OCI-LY7 (cell line): ENCODE measurements at regions not wholly inside any gene's neighbourhood (a gene's known extent, or its start where the extent isn't known, plus 50 kb on each side); places are given as distances from the start of the nearest gene placed in this dataset.

Source experiments
- BruUV-seq: library from RNA; stranded (reverse); fragments of 400-500 nt; replicated peaks from 2 replicates; lab custom pipeline; 2021; lab: Mats Ljungman, UMichigan
- CTCF ChIA-PET: fragments of 300-600 bp; sonication (Branson Sonifier 250); formaldehyde crosslinking; loops from one replicate; lab custom pipeline; 2022; ENCODE audit warnings: antibody characterized with exemption; ENCODE audit not compliant: unreplicated experiment; lab: Charles Lee
- POLR2A ChIA-PET: fragments of 300-600 bp; sonication (Branson Sonifier 250); formaldehyde crosslinking; loops from one replicate; lab custom pipeline; 2022; ENCODE audit warnings: antibody characterized with exemption; lab: Charles Lee
- DNase-seq: peaks from one replicate; pipeline ENCODE4 v3.0.0-alpha.2; 2015; ENCODE audit warnings: low spot score
- H2AFZ ChIP-seq: fragments of 200-600 bp; sonication (generic), shearing (Covaris generic); 2 replicates; pipeline ENCODE4 v1.6.1; 2014; ENCODE audit warnings: mild to moderate bottlenecking, antibody characterized with exemption, low read length, moderate library complexity
- H3K27ac ChIP-seq: fragments of 200-600 bp; sonication (generic); 2 replicates; pipeline ENCODE4 v1.5.1; 2014; ENCODE audit warnings: mixed run types, low read depth, mild to moderate bottlenecking, moderate library complexity, low read length, inconsistent platforms; ENCODE audit not compliant: poor library complexity, severe bottlenecking
- H3K36me3 ChIP-seq: fragments of 200-600 bp; sonication (generic); 2 replicates; pipeline ENCODE4 v1.6.1; 2014; ENCODE audit warnings: mild to moderate bottlenecking, antibody characterized with exemption, low read length, moderate library complexity, mixed read lengths; ENCODE audit not compliant: insufficient read depth
- H3K4me1 ChIP-seq: fragments of 200-600 bp; sonication (generic); 2 replicates; pipeline ENCODE4 v1.5.1; 2014; ENCODE audit warnings: mild to moderate bottlenecking, low read length; ENCODE audit not compliant: insufficient read depth, poor library complexity, severe bottlenecking
- H3K4me2 ChIP-seq: fragments of 200-600 bp; sonication (generic); 2 replicates; pipeline ENCODE4 v1.6.1; 2014; ENCODE audit warnings: mild to moderate bottlenecking, low read length
- H3K4me3 ChIP-seq: fragments of 200-600 bp; sonication (generic); 2 replicates; pipeline ENCODE4 v1.5.1; 2014; ENCODE audit warnings: mild to moderate bottlenecking, low read depth, low read length; ENCODE audit not compliant: poor library complexity, severe bottlenecking
- H3K79me2 ChIP-seq: fragments of 200-600 bp; sonication (generic); 2 replicates; pipeline ENCODE4 v1.6.1; 2016; ENCODE audit warnings: low read depth, mild to moderate bottlenecking, low read length, moderate library complexity, mixed read lengths; ENCODE audit not compliant: insufficient read depth
- H3K9me2 ChIP-seq: fragments of 200-600 bp; sonication (generic); 2 replicates; pipeline ENCODE4 v1.6.1; 2016; ENCODE audit warnings: mild to moderate bottlenecking, low read length, mixed read lengths; ENCODE audit not compliant: insufficient read depth
- H3K9me3 ChIP-seq: fragments of 200-600 bp; sonication (generic); 2 replicates; pipeline ENCODE4 v1.6.1; 2014; ENCODE audit warnings: mild to moderate bottlenecking, mixed run types, low read length, mixed read lengths
- H4K20me1 ChIP-seq: fragments of 200-600 bp; sonication (generic); 2 replicates; pipeline ENCODE4 v1.6.1; 2014; ENCODE audit warnings: mild to moderate bottlenecking, antibody characterized with exemption, low read length, moderate library complexity, mixed read lengths; ENCODE audit not compliant: insufficient read depth
- EZH2phosphoT487 ChIP-seq: fragments of 200-600 bp; sonication (generic); IDR thresholded peaks from 2 replicates; pipeline ENCODE4 v1.6.1; 2018; ENCODE audit warnings: low read depth, borderline replicate concordance, mild to moderate bottlenecking, mixed run types, antibody characterized with exemption, low read length, moderate library complexity, mixed read lengths
- intact Hi-C: fragments of 100-400 bp; cut with micrococcal nuclease; formaldehyde crosslinking; loops from one replicate; pipeline ENCODE4 v1.10.0; 2022; ENCODE audit not compliant: unreplicated experiment
- TF ChIP-seq, protein P1 (sequence below): fragments of 200-600 bp; sonication (generic); conservative IDR thresholded peaks from 2 replicates; pipeline ENCODE4 v1.5.1; 2014; ENCODE audit warnings: mild to moderate bottlenecking, antibody characterized with exemption, low read length, moderate library complexity, mixed read lengths

DNA sequence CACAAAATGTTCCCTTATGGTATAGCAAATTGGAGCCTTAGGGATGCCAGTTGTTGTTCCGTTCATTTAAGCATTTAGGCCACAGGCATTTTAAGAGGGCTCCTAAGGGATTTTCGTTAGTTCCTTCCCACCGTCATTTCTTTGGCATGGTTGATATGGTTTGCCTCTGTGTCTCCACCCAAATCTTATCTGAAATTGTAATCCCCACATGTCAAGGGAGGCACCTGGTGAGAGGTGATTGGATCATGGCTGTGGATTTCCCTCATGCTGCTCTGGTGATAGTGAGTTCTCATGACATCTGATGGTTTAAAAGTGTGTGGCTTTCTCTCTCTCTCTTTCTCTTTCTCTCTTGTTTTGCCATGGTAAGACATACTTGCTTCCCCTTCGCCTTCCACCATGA, 104.1 kb downstream of the ASB9 start:
- Histone ChIP-seq H2AFZ (no peak overlapping the region), H4K20me1 (no peaks in the 10 kb centered on the region), H3K4me3 (no peak overlapping the region), H3K9me3 (no peaks in the 10 kb centered on the region), H3K36me3 (no peaks in the 10 kb centered on the region), H3K27ac (no peak overlapping the region), H3K4me2 (no peak overlapping the region), H3K9me2 (no peaks in the 10 kb centered on the region), H3K79me2 (no peaks in the 10 kb centered on the region), H3K4me1 (no peaks in the 10 kb centered on the region)
- ChIA-PET POLR2A (no interaction called here), CTCF (no interaction called here)
- intact Hi-C loops: no loop called here
- no peak for DNase-seq
- TF ChIP-seq, protein P1, sequence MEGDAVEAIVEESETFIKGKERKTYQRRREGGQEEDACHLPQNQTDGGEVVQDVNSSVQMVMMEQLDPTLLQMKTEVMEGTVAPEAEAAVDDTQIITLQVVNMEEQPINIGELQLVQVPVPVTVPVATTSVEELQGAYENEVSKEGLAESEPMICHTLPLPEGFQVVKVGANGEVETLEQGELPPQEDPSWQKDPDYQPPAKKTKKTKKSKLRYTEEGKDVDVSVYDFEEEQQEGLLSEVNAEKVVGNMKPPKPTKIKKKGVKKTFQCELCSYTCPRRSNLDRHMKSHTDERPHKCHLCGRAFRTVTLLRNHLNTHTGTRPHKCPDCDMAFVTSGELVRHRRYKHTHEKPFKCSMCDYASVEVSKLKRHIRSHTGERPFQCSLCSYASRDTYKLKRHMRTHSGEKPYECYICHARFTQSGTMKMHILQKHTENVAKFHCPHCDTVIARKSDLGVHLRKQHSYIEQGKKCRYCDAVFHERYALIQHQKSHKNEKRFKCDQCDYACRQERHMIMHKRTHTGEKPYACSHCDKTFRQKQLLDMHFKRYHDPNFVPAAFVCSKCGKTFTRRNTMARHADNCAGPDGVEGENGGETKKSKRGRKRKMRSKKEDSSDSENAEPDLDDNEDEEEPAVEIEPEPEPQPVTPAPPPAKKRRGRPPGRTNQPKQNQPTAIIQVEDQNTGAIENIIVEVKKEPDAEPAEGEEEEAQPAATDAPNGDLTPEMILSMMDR: no peak
- no peak for TF ChIP-seq EZH2phosphoT487
- no TSS peak for BruUV-seq

DNA sequence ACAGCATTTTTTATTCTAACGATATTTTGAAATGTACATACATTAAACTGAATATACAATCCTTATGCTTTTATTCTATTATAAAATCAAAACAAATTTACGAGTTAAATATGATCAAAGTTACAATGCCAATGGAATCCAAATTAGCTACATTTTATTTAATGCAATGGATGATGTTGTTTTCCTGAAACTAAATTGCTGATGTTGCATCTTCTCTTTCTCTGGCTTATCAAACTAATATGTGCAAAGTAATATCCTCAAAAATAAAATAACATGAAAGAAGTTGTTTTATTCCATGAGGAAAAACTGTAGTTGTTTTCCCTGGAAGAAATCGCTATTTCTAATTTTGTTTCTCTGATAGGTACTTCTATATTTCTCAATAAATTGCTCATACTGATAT, 106.8 kb downstream of the ASB9 start:
- no peak overlapping the region for H3K4me2 ChIP-seq
- no peak overlapping the region for H3K4me3 ChIP-seq
- CTCF ChIA-PET: no interaction called here
- H3K4me1 ChIP-seq: no peaks in the 10 kb centered on the region
- no peaks in the 10 kb centered on the region for H3K79me2 ChIP-seq
- no peak overlapping the region for H3K27ac ChIP-seq
- H4K20me1 ChIP-seq: no peaks in the 10 kb centered on the region
- H3K9me3 ChIP-seq: no peaks in the 10 kb centered on the region
- no peak for TF ChIP-seq EZH2phosphoT487
- TF ChIP-seq, protein P1: no peak
- POLR2A ChIA-PET: no interaction called here
- intact Hi-C loops: no loop called here
- H2AFZ ChIP-seq: no peak overlapping the region
- no TSS peak for BruUV-seq
- H3K9me2 ChIP-seq: no peaks in the 10 kb centered on the region
- H3K36me3 ChIP-seq: no peaks in the 10 kb centered on the region
- DNase-seq: no peak

DNA sequence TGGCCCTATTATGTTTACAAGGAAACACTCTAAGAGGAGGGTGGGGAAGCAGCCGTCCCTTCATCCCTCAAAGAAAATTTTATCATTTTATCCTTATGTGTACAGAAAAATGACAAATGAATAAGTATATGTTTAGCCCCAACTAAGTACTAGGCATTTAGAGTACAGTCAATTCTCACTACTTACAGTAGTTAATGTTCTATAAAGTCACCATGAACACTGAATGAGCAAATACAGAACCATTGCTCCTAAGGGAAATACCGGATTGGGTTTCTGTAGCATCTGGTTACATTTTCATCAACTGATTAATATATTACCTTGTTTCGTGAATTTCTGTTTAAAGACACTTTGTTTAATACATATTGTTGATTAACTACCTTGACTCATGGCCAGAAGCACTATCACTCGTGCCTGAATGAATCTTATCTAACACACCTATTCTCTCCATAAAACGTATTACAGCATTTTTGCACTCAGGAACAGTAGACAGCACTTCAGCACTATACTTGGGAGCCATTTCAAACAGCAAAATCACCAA, 109.3 kb downstream of the ASB9 start:
- Histone ChIP-seq H3K36me3 (no peaks in the 10 kb centered on the region), H3K79me2 (no peaks in the 10 kb centered on the region), H3K9me2 (no peaks in the 10 kb centered on the region), H3K27ac (no peak overlapping the region), H3K4me3 (no peak overlapping the region), H3K9me3 (no peaks in the 10 kb centered on the region), H4K20me1 (no peaks in the 10 kb centered on the region), H2AFZ (no peak overlapping the region), H3K4me1 (no peaks in the 10 kb centered on the region), H3K4me2 (no peak overlapping the region)
- ChIA-PET POLR2A (no interaction called here), CTCF (no interaction called here)
- DNase-seq: no peak
- TF ChIP-seq EZH2phosphoT487: no peak
- TF ChIP-seq, protein P1: no peak
- no TSS peak for BruUV-seq
- intact Hi-C loops: no loop called here
